ENCODE measurements at regions not wholly inside any gene's neighbourhood (a gene's known extent, or its start where the extent isn't known, plus 50 kb on each side); places are given as distances from the start of the nearest gene placed in this dataset.
"Not testable (repeated sequence)": the region's sequence is repeated elsewhere in the genome, so short reads cannot be mapped to it uniquely, and the experiment has no call there.

GRCh38 chr12:131529196-131530040 is 181.5 kb upstream of the SFSWAP start:
- no peak for ATAC-seq

GRCh38 chr12:131530041-131530332 is 180.9 kb upstream of the SFSWAP start:
- no peak for ATAC-seq

- no peak for ATAC-seq
Observed at GRCh38 chr12:131530422-131530821, 180.5 kb upstream of the SFSWAP start.

- ATAC-seq: no peak
Observed at GRCh38 chr12:131533139-131533538, 177.8 kb upstream of the SFSWAP start.

- no peak for ATAC-seq
Observed at GRCh38 chr12:131535779-131536178, 175.1 kb upstream of the SFSWAP start.

GRCh38 chr12:131536337-131536736 is 174.6 kb upstream of the SFSWAP start:
- peak in 1 of 2 donors; percentile 41 for ATAC-seq

GRCh38 chr12:131536766-131537165 is 174.1 kb upstream of the SFSWAP start:
- ATAC-seq: no peak

- no peak for ATAC-seq
Observed at GRCh38 chr12:131537267-131537958, 173.5 kb upstream of the SFSWAP start.

- no peak for ATAC-seq
Observed at GRCh38 chr12:131539381-131539780, 171.5 kb upstream of the SFSWAP start.

- ATAC-seq: no peak
Observed at GRCh38 chr12:131540138-131540623, 170.7 kb upstream of the SFSWAP start.

GRCh38 chr12:131541512-131541911 is 169.4 kb upstream of the SFSWAP start:
- not testable (repeated sequence) for ATAC-seq

GRCh38 chr12:131542351-131542750 is 168.5 kb upstream of the SFSWAP start:
- ATAC-seq: no peak

- ATAC-seq: no peak
Observed at GRCh38 chr12:131543040-131543439, 167.8 kb upstream of the SFSWAP start.

GRCh38 chr12:131547555-131547954 is 163.3 kb upstream of the SFSWAP start:
- no peak for ATAC-seq

GRCh38 chr12:131550121-131550520 is 160.8 kb upstream of the SFSWAP start:
- ATAC-seq: no peak

GRCh38 chr12:131551675-131552491 is 159.0 kb upstream of the SFSWAP start:
- ATAC-seq: no peak

- ATAC-seq: no peak
Observed at GRCh38 chr12:131552492-131552863, 158.4 kb upstream of the SFSWAP start.

GRCh38 chr12:131553096-131553777 is 157.7 kb upstream of the SFSWAP start:
- no peak for ATAC-seq

- ATAC-seq: no peak
Observed at GRCh38 chr12:131555197-131555846, 155.6 kb upstream of the SFSWAP start.

GRCh38 chr12:131555866-131556265 is 155.0 kb upstream of the SFSWAP start:
- ATAC-seq: no peak

GRCh38 chr12:131557078-131557709 is 153.7 kb upstream of the SFSWAP start:
- no peak for ATAC-seq
